IMR-90 (cell line): ENCODE measurements at regions not wholly inside any gene's neighbourhood (a gene's known extent, or its start where the extent isn't known, plus 50 kb on each side); places are given as distances from the start of the nearest gene placed in this dataset.

ENCODE experiments used
- ATAC-seq: fragments of 200-7000 bp; cut with Tn5 transposase; 2 replicates; pipeline ENCODE4 v1.9.1; 2020; ENCODE audit warnings: low read depth, mild to moderate bottlenecking, moderate library complexity
- BruUV-seq: library from RNA; stranded (reverse); fragments of 400-500 nt; replicated peaks from 2 replicates; lab custom pipeline; 2021; lab: Mats Ljungman, UMichigan
- CTCF ChIA-PET: fragments of 300-600 bp; formaldehyde crosslinking; extraction: SDS; loops from one replicate; lab custom pipeline; 2021; ENCODE audit warnings: antibody characterized with exemption; lab: Yijun Ruan, JAX
- POLR2A ChIA-PET: fragments of 300-600 bp; sonication (Branson Sonifier 250); formaldehyde crosslinking; loops from one replicate; lab custom pipeline; 2022; ENCODE audit warnings: antibody characterized with exemption; ENCODE audit not compliant: unreplicated experiment; lab: Charles Lee
- DNase-seq: peaks from one replicate; pipeline ENCODE4 v3.0.0; 2013
- H2AFZ ChIP-seq: replicated peaks from 2 replicates; pipeline ENCODE3; 2013; ENCODE audit warnings: low read length, mild to moderate bottlenecking; ENCODE audit not compliant: poor library complexity
- H2AK5ac ChIP-seq: 2 replicates; pipeline ENCODE4 v1.6.1; 2013; ENCODE audit warnings: low read depth, low read length, inconsistent platforms
- H2AK9ac ChIP-seq: replicated peaks from 2 replicates; pipeline ENCODE3; 2013; ENCODE audit warnings: mild to moderate bottlenecking, low read depth, low read length, moderate library complexity; ENCODE audit not compliant: poor library complexity
- H2BK120ac ChIP-seq: 2 replicates; pipeline ENCODE4 v1.6.1; 2013; ENCODE audit warnings: low read depth, low read length, inconsistent platforms
- H2BK15ac ChIP-seq: 3 replicates; pipeline ENCODE4 v1.6.1; 2013; ENCODE audit warnings: low read depth, low read length, inconsistent platforms
- H2BK20ac ChIP-seq: 2 replicates; pipeline ENCODE4 v1.6.1; 2013; ENCODE audit warnings: low read depth, mild to moderate bottlenecking, inconsistent platforms, low read length, moderate library complexity
- H2BK5ac ChIP-seq: 2 replicates; pipeline ENCODE4 v1.6.1; 2013; ENCODE audit warnings: mild to moderate bottlenecking, low read depth, low read length, inconsistent platforms; ENCODE audit not compliant: poor library complexity, severe bottlenecking
- H3K14ac ChIP-seq: replicated peaks from 2 replicates; pipeline ENCODE4 v1.6.1; 2013; ENCODE audit warnings: low read depth, low read length, inconsistent platforms
- H3K18ac ChIP-seq: 2 replicates; pipeline ENCODE4 v1.6.1; 2013; ENCODE audit warnings: low read depth, low read length, control low read depth
- H3K23ac ChIP-seq: 2 replicates; pipeline ENCODE4 v1.6.1; 2013; ENCODE audit warnings: low read depth, low read length, inconsistent platforms
- H3K27ac ChIP-seq: 2 replicates; pipeline ENCODE4 v1.5.1; 2013; ENCODE audit warnings: mild to moderate bottlenecking, control low read depth, low read length; ENCODE audit not compliant: insufficient read depth
- H3K27me3 ChIP-seq: 2 replicates; pipeline ENCODE4 v1.6.1; 2013; ENCODE audit warnings: low read length; ENCODE audit not compliant: control insufficient read depth, insufficient read depth
- H3K36me3 ChIP-seq: 2 replicates; pipeline ENCODE4 v1.6.1; 2013; ENCODE audit warnings: low read length, mixed read lengths; ENCODE audit not compliant: control insufficient read depth, insufficient read depth
- H3K4ac ChIP-seq: 2 replicates; pipeline ENCODE4 v1.6.1; 2013; ENCODE audit warnings: low read depth, low read length, inconsistent platforms
- H3K4me1 ChIP-seq: 2 replicates; pipeline ENCODE4 v1.6.1; 2013; ENCODE audit warnings: low read length, mixed read lengths; ENCODE audit not compliant: control insufficient read depth, insufficient read depth
- H3K4me2 ChIP-seq: 2 replicates; pipeline ENCODE4 v1.6.1; 2013; ENCODE audit warnings: low read depth, mild to moderate bottlenecking, control low read depth, low read length, moderate library complexity
- H3K4me3 ChIP-seq: 2 replicates; pipeline ENCODE4 v1.5.1; 2013; ENCODE audit warnings: low read depth, mild to moderate bottlenecking, control low read depth, low read length, moderate library complexity; ENCODE audit not compliant: insufficient read depth
- H3K56ac ChIP-seq: 2 replicates; pipeline ENCODE4 v1.6.1; 2013; ENCODE audit warnings: low read length, inconsistent platforms; ENCODE audit not compliant: insufficient read depth; ENCODE audit errors: extremely low read depth
- H3K79me1 ChIP-seq, 2 experiments: 2 replicates each; pipeline ENCODE4 v1.6.1; 2013; ENCODE audit warnings: low read length in 2 of 2, inconsistent platforms in 1 of 2, low read depth in 1 of 2
- H3K9ac ChIP-seq: 2 replicates; pipeline ENCODE4 v1.6.1; 2013; ENCODE audit warnings: low read depth, low read length, control low read depth
- H3K9me1 ChIP-seq: 2 replicates; pipeline ENCODE4 v1.6.1; 2013; ENCODE audit warnings: low read length, inconsistent platforms; ENCODE audit not compliant: insufficient read depth
- H3K9me3 ChIP-seq: 2 replicates; pipeline ENCODE4 v1.6.1; 2013; ENCODE audit warnings: low read length; ENCODE audit not compliant: control insufficient read depth, insufficient read depth
- H4K20me1 ChIP-seq: 2 replicates; pipeline ENCODE4 v1.6.1; 2013; ENCODE audit warnings: low read length, inconsistent platforms; ENCODE audit not compliant: insufficient read depth
- H4K5ac ChIP-seq: 2 replicates; pipeline ENCODE4 v1.6.1; 2013; ENCODE audit warnings: mild to moderate bottlenecking, low read depth, low read length, control low read depth
- H4K8ac ChIP-seq, 2 experiments: 2 replicates each; pipeline ENCODE4 v1.6.1; 2013; ENCODE audit warnings: low read depth in 2 of 2, low read length in 2 of 2, control low read depth in 1 of 2, inconsistent platforms in 1 of 2
- H4K91ac ChIP-seq: 2 replicates; pipeline ENCODE4 v1.6.1; 2013; ENCODE audit warnings: low read depth, low read length, inconsistent platforms; ENCODE audit not compliant: insufficient read depth
- CEBPB ChIP-seq: IDR thresholded peaks from 2 replicates; pipeline ENCODE4 v1.6.1; 2012; ENCODE audit warnings: low read depth, low read length, improper control_type of control experiment
- CHD1 ChIP-seq: IDR thresholded peaks from 2 replicates; pipeline ENCODE4 v1.6.1; 2012; ENCODE audit warnings: low read depth, low read length, improper control_type of control experiment
- MAFK ChIP-seq: IDR thresholded peaks from 2 replicates; pipeline ENCODE4 v1.6.1; 2012; ENCODE audit warnings: low read depth, low read length, improper control_type of control experiment
- MAZ ChIP-seq: IDR thresholded peaks from 2 replicates; pipeline ENCODE4 v1.6.1; 2012; ENCODE audit warnings: low read depth, mild to moderate bottlenecking, low read length, improper control_type of control experiment, moderate library complexity, borderline replicate concordance
- MXI1 ChIP-seq: IDR thresholded peaks from 2 replicates; pipeline ENCODE4 v1.6.1; 2012; ENCODE audit warnings: low read depth, mild to moderate bottlenecking, low read length, moderate library complexity, borderline replicate concordance
- NFE2L2 ChIP-seq: fragments of 150-350 bp; IDR thresholded peaks from 2 replicates; pipeline ENCODE4 v1.6.1; 2016; ENCODE audit warnings: low read depth, mild to moderate bottlenecking, low read length
- POLR2A ChIP-seq: IDR thresholded peaks from 2 replicates; pipeline ENCODE4 v1.6.1; 2012; ENCODE audit warnings: mild to moderate bottlenecking, low read depth, low read length
- RAD21 ChIP-seq: IDR thresholded peaks from 2 replicates; pipeline ENCODE4 v1.6.1; 2012; ENCODE audit warnings: low read length, improper control_type of control experiment
- RCOR1 ChIP-seq: IDR thresholded peaks from 2 replicates; pipeline ENCODE4 v1.6.1; 2012; ENCODE audit warnings: mild to moderate bottlenecking, low read length, improper control_type of control experiment; ENCODE audit not compliant: insufficient replicate concordance
- RFX5 ChIP-seq: IDR thresholded peaks from 2 replicates; pipeline ENCODE4 v1.8.0; 2012; ENCODE audit warnings: low read depth, mild to moderate bottlenecking, low read length, moderate library complexity
- dilution Hi-C: fragments of 300-500 bp; cut with HindIII; formaldehyde crosslinking; loops from one replicate; pipeline ENCODE4 v1.14.3; 2018; ENCODE audit warnings: low sequenced_read_pairs; ENCODE audit not compliant: unreplicated experiment
- in situ Hi-C: fragments of 300-500 bp; cut with MboI; formaldehyde crosslinking; loops from 3 replicates; pipeline ENCODE4 v1.14.3; 2019; ENCODE audit warnings: low sequenced_read_pairs, inconsistent platforms, mixed read lengths
- intact Hi-C: fragments of 100-400 bp; cut with micrococcal nuclease; formaldehyde crosslinking; loops from 2 replicates; pipeline ENCODE4 v1.10.0; 2022
- TF ChIP-seq, protein P1 (sequence below): fragments of 150-350 bp; IDR thresholded peaks from 2 replicates; pipeline ENCODE4 v1.6.1; 2017; ENCODE audit warnings: mild to moderate bottlenecking, antibody characterized with exemption, low read length, low read depth
- TF ChIP-seq, protein P2 (sequence below): fragments of 150-350 bp; IDR thresholded peaks from 2 replicates; pipeline ENCODE4 v1.6.1; 2016; ENCODE audit warnings: low read depth, mild to moderate bottlenecking, low read length, moderate library complexity, borderline replicate concordance
- TF ChIP-seq, protein P3 (sequence below): conservative IDR thresholded peaks from 2 replicates; pipeline ENCODE4 v1.5.1; 2012; ENCODE audit warnings: mild to moderate bottlenecking, low read depth, low read length, improper control_type of control experiment

DNA sequence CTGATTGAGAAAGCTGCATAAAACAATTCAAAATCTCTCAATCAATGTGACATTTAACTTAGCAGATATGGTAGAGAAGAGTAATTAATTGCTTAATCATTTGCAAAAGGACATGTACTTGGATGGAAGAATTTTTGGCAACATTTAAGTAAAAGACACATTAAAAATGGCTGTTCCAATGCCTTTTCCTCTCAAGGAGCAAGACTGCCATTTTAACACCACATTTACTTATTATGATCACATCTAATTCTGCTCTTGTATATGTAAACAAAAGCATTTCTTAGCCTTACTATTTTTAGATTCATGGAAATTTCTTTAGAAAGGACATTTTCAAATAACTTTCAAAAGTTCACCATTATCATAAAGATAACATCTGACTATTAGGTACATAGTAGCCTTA is 360.0 kb downstream of the HINT1 start:
- no peak overlapping the region for H2AK9ac ChIP-seq
- H3K18ac ChIP-seq, result no peak overlapping the region
- in situ Hi-C loops, result no loop called here
- ChIA-PET CTCF (no interaction called here), POLR2A (no interaction called here)
- no peaks in the 10 kb centered on the region for H3K36me3 ChIP-seq
- no peaks in the 10 kb centered on the region for H4K20me1 ChIP-seq
- H3K9ac ChIP-seq, result no peak overlapping the region
- DNase-seq (no peak), ATAC-seq (no peak)
- no peaks in the 10 kb centered on the region for H3K27me3 ChIP-seq
- no peak overlapping the region for H3K56ac ChIP-seq
- H3K23ac ChIP-seq, result no peak overlapping the region
- no peak overlapping the region for H4K91ac ChIP-seq
- H2BK15ac ChIP-seq, result no peak overlapping the region
- dilution Hi-C loops, result no loop called here
- no peaks in the 10 kb centered on the region for H3K9me1 ChIP-seq
- H3K4me2 ChIP-seq, result no peak overlapping the region
- H3K79me1 ChIP-seq, result no peaks in the 10 kb centered on the region
- H2BK20ac ChIP-seq, result no peak overlapping the region
- BruUV-seq, result no TSS peak
- no peak overlapping the region for H2BK5ac ChIP-seq
- H4K8ac ChIP-seq, result no peak overlapping the region
- H2BK120ac ChIP-seq, result no peak overlapping the region
- TF ChIP-seq RAD21, result no peak
- TF ChIP-seq CHD1, result no peak
- TF ChIP-seq, protein P1, sequence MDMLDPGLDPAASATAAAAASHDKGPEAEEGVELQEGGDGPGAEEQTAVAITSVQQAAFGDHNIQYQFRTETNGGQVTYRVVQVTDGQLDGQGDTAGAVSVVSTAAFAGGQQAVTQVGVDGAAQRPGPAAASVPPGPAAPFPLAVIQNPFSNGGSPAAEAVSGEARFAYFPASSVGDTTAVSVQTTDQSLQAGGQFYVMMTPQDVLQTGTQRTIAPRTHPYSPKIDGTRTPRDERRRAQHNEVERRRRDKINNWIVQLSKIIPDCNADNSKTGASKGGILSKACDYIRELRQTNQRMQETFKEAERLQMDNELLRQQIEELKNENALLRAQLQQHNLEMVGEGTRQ, result no peak
- no peak for TF ChIP-seq CEBPB
- no peak for TF ChIP-seq RCOR1
- no peak for TF ChIP-seq RFX5
- no peak for TF ChIP-seq MXI1
- TF ChIP-seq, protein P2, sequence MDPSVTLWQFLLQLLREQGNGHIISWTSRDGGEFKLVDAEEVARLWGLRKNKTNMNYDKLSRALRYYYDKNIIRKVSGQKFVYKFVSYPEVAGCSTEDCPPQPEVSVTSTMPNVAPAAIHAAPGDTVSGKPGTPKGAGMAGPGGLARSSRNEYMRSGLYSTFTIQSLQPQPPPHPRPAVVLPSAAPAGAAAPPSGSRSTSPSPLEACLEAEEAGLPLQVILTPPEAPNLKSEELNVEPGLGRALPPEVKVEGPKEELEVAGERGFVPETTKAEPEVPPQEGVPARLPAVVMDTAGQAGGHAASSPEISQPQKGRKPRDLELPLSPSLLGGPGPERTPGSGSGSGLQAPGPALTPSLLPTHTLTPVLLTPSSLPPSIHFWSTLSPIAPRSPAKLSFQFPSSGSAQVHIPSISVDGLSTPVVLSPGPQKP, result no peak
- no peak for TF ChIP-seq MAFK
- TF ChIP-seq, protein P3, sequence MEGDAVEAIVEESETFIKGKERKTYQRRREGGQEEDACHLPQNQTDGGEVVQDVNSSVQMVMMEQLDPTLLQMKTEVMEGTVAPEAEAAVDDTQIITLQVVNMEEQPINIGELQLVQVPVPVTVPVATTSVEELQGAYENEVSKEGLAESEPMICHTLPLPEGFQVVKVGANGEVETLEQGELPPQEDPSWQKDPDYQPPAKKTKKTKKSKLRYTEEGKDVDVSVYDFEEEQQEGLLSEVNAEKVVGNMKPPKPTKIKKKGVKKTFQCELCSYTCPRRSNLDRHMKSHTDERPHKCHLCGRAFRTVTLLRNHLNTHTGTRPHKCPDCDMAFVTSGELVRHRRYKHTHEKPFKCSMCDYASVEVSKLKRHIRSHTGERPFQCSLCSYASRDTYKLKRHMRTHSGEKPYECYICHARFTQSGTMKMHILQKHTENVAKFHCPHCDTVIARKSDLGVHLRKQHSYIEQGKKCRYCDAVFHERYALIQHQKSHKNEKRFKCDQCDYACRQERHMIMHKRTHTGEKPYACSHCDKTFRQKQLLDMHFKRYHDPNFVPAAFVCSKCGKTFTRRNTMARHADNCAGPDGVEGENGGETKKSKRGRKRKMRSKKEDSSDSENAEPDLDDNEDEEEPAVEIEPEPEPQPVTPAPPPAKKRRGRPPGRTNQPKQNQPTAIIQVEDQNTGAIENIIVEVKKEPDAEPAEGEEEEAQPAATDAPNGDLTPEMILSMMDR, result no peak
- no peak for TF ChIP-seq MAZ
- TF ChIP-seq POLR2A, result no peak
- TF ChIP-seq NFE2L2, result no peak
- intact Hi-C loops, result no loop called here
- H3K9me3 ChIP-seq, result peaks cover 7% of the 10 kb centered on the region
- H3K4me1 ChIP-seq, result no peaks in the 10 kb centered on the region
- H2AK5ac ChIP-seq, result no peak overlapping the region
- H4K5ac ChIP-seq, result no peak overlapping the region
- no peak overlapping the region for H2AFZ ChIP-seq
- H3K4ac ChIP-seq, result no peak overlapping the region
- no peak overlapping the region for H3K27ac ChIP-seq
- no peak overlapping the region for H3K4me3 ChIP-seq
- H3K14ac ChIP-seq, result no peak overlapping the region
